Neural progenitor cell (in vitro differentiated cells): ENCODE measurements at regions not wholly inside any gene's neighbourhood (a gene's known extent, or its start where the extent isn't known, plus 50 kb on each side); places are given as distances from the start of the nearest gene placed in this dataset.
A peak's percentile ranks its signal among the peaks of the same experiment; 100 is the strongest.

Experiments
- DNase-seq: peaks from one replicate; pipeline ENCODE4 v3.0.0-alpha.2; 2016; ENCODE audit warnings: low spot score
- H2AFZ ChIP-seq: fragments of 200-600 bp; sonication (generic); replicated peaks from 2 replicates; pipeline ENCODE4 v1.6.1; 2016; ENCODE audit warnings: antibody characterized with exemption
- H3F3A ChIP-seq: fragments of 200-600 bp; sonication (generic); 2 replicates; pipeline ENCODE4 v1.6.1; 2016; ENCODE audit warnings: antibody characterized with exemption, low read depth
- H3K27ac ChIP-seq: fragments of 200-600 bp; sonication (generic); 2 replicates; pipeline ENCODE4 v1.5.1; 2016; ENCODE audit warnings: mild to moderate bottlenecking
- H3K27me3 ChIP-seq: fragments of 200-600 bp; sonication (generic); 2 replicates; pipeline ENCODE4 v1.6.1; 2016; ENCODE audit warnings: mild to moderate bottlenecking, moderate library complexity
- H3K36me3 ChIP-seq: fragments of 200-600 bp; sonication (generic); 2 replicates; pipeline ENCODE4 v1.5.1; 2016
- H3K4me1 ChIP-seq: fragments of 200-600 bp; sonication (generic); 2 replicates; pipeline ENCODE4 v1.6.1; 2016; ENCODE audit warnings: mixed run types
- H3K4me2 ChIP-seq: fragments of 200-600 bp; sonication (generic); 2 replicates; pipeline ENCODE4 v1.6.1; 2016
- H3K4me3 ChIP-seq: fragments of 200-600 bp; sonication (generic); 2 replicates; pipeline ENCODE4 v1.5.1; 2016
- H3K79me2 ChIP-seq: fragments of 200-600 bp; sonication (generic); 2 replicates; pipeline ENCODE4 v1.6.1; 2016; ENCODE audit warnings: low read depth
- H3K9ac ChIP-seq: fragments of 200-600 bp; sonication (generic); 2 replicates; pipeline ENCODE4 v1.6.1; 2016
- H3K9me3 ChIP-seq: fragments of 200-600 bp; sonication (generic); 2 replicates; pipeline ENCODE4 v1.5.1; 2016; ENCODE audit warnings: low read depth
- H4K20me1 ChIP-seq: fragments of 200-600 bp; sonication (generic); 2 replicates; pipeline ENCODE4 v1.6.1; 2016; ENCODE audit warnings: low read depth
- H3K27ac Mint-ChIP-seq: 3 replicates; pipeline ENCODE4 v1.8.0; 2021; ENCODE audit warnings: mixed read lengths
- H3K27me3 Mint-ChIP-seq: 2 replicates; pipeline ENCODE4 v1.8.0; 2022; ENCODE audit warnings: low read depth, mild to moderate bottlenecking, inconsistent platforms, moderate library complexity, mixed read lengths; ENCODE audit not compliant: insufficient read depth
- H3K36me3 Mint-ChIP-seq: 3 replicates; pipeline ENCODE4 v1.8.0; 2021; ENCODE audit warnings: mixed read lengths
- H3K4me1 Mint-ChIP-seq: 3 replicates; pipeline ENCODE4 v1.8.0; 2021; ENCODE audit warnings: mixed read lengths
- H3K4me3 Mint-ChIP-seq: 3 replicates; pipeline ENCODE4 v1.8.0; 2021; ENCODE audit warnings: mild to moderate bottlenecking, moderate library complexity, mixed read lengths
- H3K9me3 Mint-ChIP-seq: 3 replicates; pipeline ENCODE4 v1.8.0; 2020; ENCODE audit warnings: mixed read lengths
- CTCF ChIP-seq: fragments of 200-600 bp; sonication (generic); IDR thresholded peaks from 2 replicates; pipeline ENCODE4 v1.5.1; 2017; ENCODE audit warnings: antibody characterized with exemption, mild to moderate bottlenecking
- EZH2 ChIP-seq: fragments of 200-600 bp; sonication (generic); IDR thresholded peaks from 2 replicates; pipeline ENCODE4 v1.6.1; 2017; ENCODE audit warnings: antibody characterized with exemption, mild to moderate bottlenecking, moderate library complexity
- EZH2phosphoT487 ChIP-seq: fragments of 200-600 bp; sonication (generic); IDR thresholded peaks from 2 replicates; pipeline ENCODE4 v1.6.1; 2017; ENCODE audit warnings: antibody characterized with exemption

DNA sequence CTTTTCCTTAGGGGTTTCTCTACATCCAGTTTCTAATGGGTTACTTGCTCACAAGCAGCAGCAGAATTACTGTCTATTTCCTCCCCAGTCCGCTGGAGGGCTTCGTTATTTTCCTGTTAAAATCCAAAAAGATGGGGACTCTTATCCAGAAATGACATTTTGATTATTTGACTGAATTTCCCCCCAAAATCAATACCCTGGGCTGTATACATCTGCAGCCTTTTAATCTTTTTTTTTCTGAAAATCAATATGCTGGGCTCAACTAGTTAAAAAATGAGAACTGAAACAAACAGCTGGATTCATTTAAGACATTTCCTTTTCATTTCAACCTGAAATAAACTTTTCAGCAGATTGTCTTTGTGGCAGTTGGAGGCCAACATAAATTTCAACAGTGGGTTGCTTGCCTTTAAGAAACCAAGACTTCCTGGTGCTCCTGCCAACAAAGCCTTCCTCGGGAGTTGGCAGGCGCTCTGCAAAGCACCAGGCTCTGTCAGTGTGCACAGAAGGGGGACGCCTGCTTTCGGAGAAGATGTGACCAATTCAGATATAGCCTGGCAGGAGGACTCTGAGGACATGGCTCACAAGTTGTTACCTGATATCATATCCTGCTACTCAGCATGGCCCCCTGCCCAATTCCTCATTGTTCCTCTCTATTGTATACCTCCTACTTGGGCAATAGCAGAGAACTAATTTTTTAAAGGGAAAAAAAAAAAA, 204.7 kb upstream of the ARG1 start:
- Histone ChIP-seq H3K9ac (no peak overlapping the region), H3K27ac (peak overlapping the region; percentile 41), H2AFZ (no peak overlapping the region), H3K9me3 (peaks cover 4% of the 10 kb centered on the region), H3K4me3 (no peak overlapping the region), H3F3A (peaks cover 12% of the 10 kb centered on the region), H3K27me3 (no peaks in the 10 kb centered on the region), H3K4me2 (peak overlapping the region; percentile 34), H3K36me3 (no peaks in the 10 kb centered on the region), H3K4me1 (peaks cover 15% of the 10 kb centered on the region), H4K20me1 (no peaks in the 10 kb centered on the region), H3K79me2 (no peaks in the 10 kb centered on the region)
- H3K36me3 Mint-ChIP-seq, result no peaks in the 10 kb centered on the region
- TF ChIP-seq EZH2phosphoT487 (no peak), EZH2 (no peak)
- H3K4me1 Mint-ChIP-seq, result peaks cover 17% of the 10 kb centered on the region
- DNase-seq, result peak; percentile 32
- no peak overlapping the region for H3K4me3 Mint-ChIP-seq
- peaks cover 2% of the 10 kb centered on the region for H3K9me3 Mint-ChIP-seq
- H3K27ac Mint-ChIP-seq, result peak overlapping the region; percentile 48
- H3K27me3 Mint-ChIP-seq, result peaks cover 7% of the 10 kb centered on the region

- Histone ChIP-seq H3K4me3 (no peak overlapping the region), H3K9me3 (peaks cover 4% of the 10 kb centered on the region), H4K20me1 (no peaks in the 10 kb centered on the region), H3K27me3 (no peaks in the 10 kb centered on the region), H3F3A (peaks cover 12% of the 10 kb centered on the region), H3K4me2 (no peak overlapping the region), H2AFZ (no peak overlapping the region), H3K9ac (no peak overlapping the region), H3K36me3 (no peaks in the 10 kb centered on the region), H3K4me1 (peaks cover 15% of the 10 kb centered on the region), H3K79me2 (no peaks in the 10 kb centered on the region), H3K27ac (no peak overlapping the region)
- no peak for DNase-seq
- Mint-ChIP-seq H3K27me3 (peaks cover 3% of the 10 kb centered on the region), H3K27ac (no peak overlapping the region), H3K36me3 (no peaks in the 10 kb centered on the region), H3K4me1 (peaks cover 18% of the 10 kb centered on the region), H3K9me3 (peaks cover 2% of the 10 kb centered on the region), H3K4me3 (no peak overlapping the region)
- TF ChIP-seq CTCF, result no peak
- no peak for TF ChIP-seq EZH2
- TF ChIP-seq EZH2phosphoT487, result no peak
Observed at GRCh38 chr6:131372535-131372934, 200.5 kb upstream of the ARG1 start.

- H3K9me3 Mint-ChIP-seq, result no peaks in the 10 kb centered on the region
- Histone ChIP-seq H3K4me3 (no peak overlapping the region), H3K9me3 (no peaks in the 10 kb centered on the region), H3K27me3 (no peaks in the 10 kb centered on the region), H4K20me1 (no peaks in the 10 kb centered on the region), H3K4me2 (no peak overlapping the region), H3K9ac (no peak overlapping the region), H3K27ac (no peak overlapping the region), H2AFZ (no peak overlapping the region), H3K79me2 (no peaks in the 10 kb centered on the region), H3K36me3 (no peaks in the 10 kb centered on the region), H3K4me1 (no peaks in the 10 kb centered on the region), H3F3A (no peaks in the 10 kb centered on the region)
- no peak overlapping the region for H3K4me3 Mint-ChIP-seq
- no peak for DNase-seq
- peaks cover 12% of the 10 kb centered on the region for H3K4me1 Mint-ChIP-seq
- no peak overlapping the region for H3K27ac Mint-ChIP-seq
- no peaks in the 10 kb centered on the region for H3K36me3 Mint-ChIP-seq
- TF ChIP-seq CTCF, result no peak
- TF ChIP-seq EZH2, result no peak
- TF ChIP-seq EZH2phosphoT487, result no peak
- H3K27me3 Mint-ChIP-seq, result peaks cover 6% of the 10 kb centered on the region
Observed at GRCh38 chr6:131377112-131377705, 195.8 kb upstream of the ARG1 start.

- peaks cover 29% of the 10 kb centered on the region for H3K4me1 Mint-ChIP-seq
- H3K4me1 ChIP-seq, result peaks cover 1% of the 10 kb centered on the region
- H3K36me3 Mint-ChIP-seq, result no peaks in the 10 kb centered on the region
- H3K9me3 ChIP-seq, result no peaks in the 10 kb centered on the region
- no peaks in the 10 kb centered on the region for H3K9me3 Mint-ChIP-seq
- H3K4me3 ChIP-seq, result no peak overlapping the region
- no peak for DNase-seq
- H3K27ac ChIP-seq, result no peak overlapping the region
- no peaks in the 10 kb centered on the region for H3F3A ChIP-seq
- H3K36me3 ChIP-seq, result no peaks in the 10 kb centered on the region
- no peak overlapping the region for H2AFZ ChIP-seq
- no peak overlapping the region for H3K4me3 Mint-ChIP-seq
- no peak for TF ChIP-seq CTCF
- TF ChIP-seq EZH2phosphoT487, result no peak
- no peak for TF ChIP-seq EZH2
- H3K4me2 ChIP-seq, result no peak overlapping the region
- no peaks in the 10 kb centered on the region for H3K79me2 ChIP-seq
- H3K27me3 Mint-ChIP-seq, result peaks cover 6% of the 10 kb centered on the region
- no peaks in the 10 kb centered on the region for H3K27me3 ChIP-seq
- no peak overlapping the region for H3K9ac ChIP-seq
- H4K20me1 ChIP-seq, result no peaks in the 10 kb centered on the region
- no peak overlapping the region for H3K27ac Mint-ChIP-seq
Observed at GRCh38 chr6:131378874-131379273, 194.2 kb upstream of the ARG1 start.
